ENCODE measurements at regions not wholly inside any gene's neighbourhood (a gene's known extent, or its start where the extent isn't known, plus 50 kb on each side); places are given as distances from the start of the nearest gene placed in this dataset.

DNA sequence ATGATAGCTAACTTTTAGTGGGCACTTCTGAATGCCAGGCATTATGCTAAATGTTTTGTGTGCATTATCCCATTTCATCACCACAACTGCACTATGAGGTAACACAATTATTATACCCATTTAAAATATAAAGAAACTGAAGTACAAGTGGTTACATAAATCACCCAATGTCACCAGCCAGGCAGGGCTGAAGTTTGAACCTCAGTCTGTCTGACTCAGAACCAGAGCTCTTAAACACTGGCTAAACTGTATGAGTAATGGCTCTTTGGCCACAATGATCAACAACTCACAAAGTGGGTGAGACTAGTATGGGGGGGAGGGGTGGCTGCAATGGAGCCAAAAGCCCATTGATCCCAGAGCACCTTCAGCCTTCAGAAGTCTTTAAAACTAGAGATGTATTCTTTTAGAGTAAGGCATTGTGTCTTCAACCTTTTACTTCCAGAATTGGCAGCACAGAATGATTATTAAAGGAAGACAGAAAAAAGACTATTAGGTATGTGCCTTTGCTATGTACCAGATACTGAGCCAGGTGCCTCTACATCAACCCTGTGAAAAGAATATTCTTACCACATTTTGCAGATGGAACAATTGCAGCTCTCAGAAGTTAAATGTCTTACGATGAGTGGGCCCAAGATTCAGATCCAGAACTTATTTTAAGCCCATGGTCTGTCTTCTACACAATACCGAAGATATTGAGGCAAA, 166.9 kb downstream of the UACA start:
- Histone ChIP-seq H3K36me3 (ENCODE audit: control insufficient read depth, insufficient read depth, low read length) (no peaks in the 10 kb centered on the region), H3K23ac (ENCODE audit: low read depth, low read length) (no peak overlapping the region), H2BK5ac (ENCODE audit: low read depth, low read length, poor library complexity, severe bottlenecking) (no peak overlapping the region), H3K9me1 (ENCODE audit: insufficient read depth, low read length) (no peaks in the 10 kb centered on the region), H2AK9ac (replicated peaks; ENCODE audit: low read depth, low read length, poor library complexity) (no peak overlapping the region), H2BK15ac (ENCODE audit: low read depth, low read length) (no peak overlapping the region), H4K8ac (ENCODE audit: low read depth in 2 of 2, low read length in 2 of 2) (no peak overlapping the region), H3K56ac (ENCODE audit: extremely low read depth, insufficient read depth, low read length) (no peak overlapping the region), H3K4me2 (ENCODE audit: low read depth, low read length) (no peak overlapping the region), H3K79me1 (ENCODE audit: low read depth in 1 of 2, low read length in 2 of 2) (no peaks in the 10 kb centered on the region), H3K9ac (ENCODE audit: low read depth, low read length) (no peak overlapping the region), H2AK5ac (ENCODE audit: low read depth, low read length) (no peak overlapping the region), H3K14ac (replicated peaks; ENCODE audit: low read depth, low read length) (no peak overlapping the region), H3K18ac (ENCODE audit: low read depth, low read length) (no peak overlapping the region), H3K4ac (ENCODE audit: low read depth, low read length) (no peak overlapping the region), H2AFZ (replicated peaks; ENCODE audit: low read length, poor library complexity) (no peak overlapping the region), H3K4me1 (ENCODE audit: control insufficient read depth, insufficient read depth, low read length) (peaks cover 4% of the 10 kb centered on the region; the same call in 1 of the 2 replicates), H3K9me3 (ENCODE audit: control insufficient read depth, insufficient read depth, low read length) (0 out of 2 replicates have a peak, but pooled peaks cover 2% of the 10 kb centered on the region), H3K27ac (ENCODE audit: insufficient read depth, low read length) (no peak overlapping the region), H2BK20ac (ENCODE audit: low read depth, low read length) (no peak overlapping the region), H4K91ac (ENCODE audit: insufficient read depth, low read depth, low read length) (peak overlapping the region; percentile 4; the same call in 1 of the 2 replicates), H3K4me3 (ENCODE audit: insufficient read depth, low read depth, low read length) (no peak overlapping the region), H4K20me1 (ENCODE audit: insufficient read depth, low read length) (no peaks in the 10 kb centered on the region), H3K27me3 (ENCODE audit: control insufficient read depth, insufficient read depth, low read length) (no peaks in the 10 kb centered on the region), H4K5ac (ENCODE audit: low read depth, low read length) (no peak overlapping the region), H2BK120ac (ENCODE audit: low read depth, low read length) (no peak overlapping the region)
- BruUV-seq (replicated peaks), result no TSS peak
- ATAC-seq (ENCODE audit: low read depth) (peak; percentile 89), DNase-seq (peak; percentile 91)
- ChIA-PET CTCF (interaction anchor here (0.6 kb wide), 1 partner anchor 1153 kb away, joined by 3 read pairs; no protein-coding TSS in a partner anchor), POLR2A (ENCODE audit: unreplicated experiment) (no interaction called here)
- TF ChIP-seq, protein P1, sequence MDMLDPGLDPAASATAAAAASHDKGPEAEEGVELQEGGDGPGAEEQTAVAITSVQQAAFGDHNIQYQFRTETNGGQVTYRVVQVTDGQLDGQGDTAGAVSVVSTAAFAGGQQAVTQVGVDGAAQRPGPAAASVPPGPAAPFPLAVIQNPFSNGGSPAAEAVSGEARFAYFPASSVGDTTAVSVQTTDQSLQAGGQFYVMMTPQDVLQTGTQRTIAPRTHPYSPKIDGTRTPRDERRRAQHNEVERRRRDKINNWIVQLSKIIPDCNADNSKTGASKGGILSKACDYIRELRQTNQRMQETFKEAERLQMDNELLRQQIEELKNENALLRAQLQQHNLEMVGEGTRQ (IDR thresholded peaks at IDR 0.05; ENCODE audit: low read depth, low read length), result no peak
- TF ChIP-seq FOS (IDR thresholded peaks at IDR 0.05; ENCODE audit: low read depth, low read length), result peak; percentile 65; the same call in 1 of the 2 replicates
- dilution Hi-C loops (cut with HindIII; ENCODE audit: low sequenced_read_pairs, unreplicated experiment), result no loop called here
- in situ Hi-C loops (cut with MboI; ENCODE audit: low sequenced_read_pairs), result no loop called here
- intact Hi-C loops (cut with micrococcal nuclease), result no loop called here
- no CpG with 5 or more reads among the region's 2 CpGs for WGBS, 2 experiments (ENCODE audit: extremely low coverage in 2 of 2, insufficient read length in 1 of 2)
